Kidney (tissue), 13 donors: ENCODE measurements at regions not wholly inside any gene's neighbourhood (a gene's known extent, or its start where the extent isn't known, plus 50 kb on each side); places are given as distances from the start of the nearest gene placed in this dataset.

Experiments used
- DNase-seq, 5 donors: peaks; one replicate each; pipeline ENCODE4 v3.0.0-alpha.2; 2013 to 2020
- FAIRE-seq: peaks from 2 replicates; lab custom pipeline; 2012; peaks lifted over from hg19 to GRCh38; lab: Jason Lieb, UNC
- H3K27ac ChIP-seq, 2 donors: one replicate each; pipeline ENCODE4 v1.7.0; 2013; ENCODE audit warnings: low read depth in 2 of 2, low read length in 2 of 2, inconsistent platforms in 1 of 2
- H3K27me3 ChIP-seq: one replicate; pipeline ENCODE4 v1.7.1; 2013; ENCODE audit warnings: low read length, inconsistent platforms; ENCODE audit not compliant: control insufficient read depth, insufficient read depth
- H3K36me3 ChIP-seq, 3 donors: one replicate each; pipeline versions ENCODE4 v1.7.0 to v1.7.1; 2013; ENCODE audit warnings: low read length in 3 of 3, control low read depth in 1 of 3, inconsistent platforms in 1 of 3; ENCODE audit not compliant: insufficient read depth in 3 of 3, control insufficient read depth in 2 of 3
- H3K4me1 ChIP-seq, 3 donors: one replicate each; pipeline versions ENCODE4 v1.7.0 to v1.7.1; 2013; ENCODE audit warnings: low read length in 3 of 3, inconsistent platforms in 1 of 3, low read depth in 1 of 3; ENCODE audit not compliant: control insufficient read depth in 2 of 3, insufficient read depth in 2 of 3
- H3K4me3 ChIP-seq, 3 donors: one replicate each; pipeline versions ENCODE4 v1.7.0 to v1.8.1; 2013; ENCODE audit warnings: low read length in 3 of 3, control low read depth in 1 of 3, inconsistent platforms in 1 of 3
- H3K9ac ChIP-seq, 3 donors: one replicate each; pipeline versions ENCODE4 v1.7.0 to v1.7.1; 2013; ENCODE audit warnings: low read length in 3 of 3, control low read depth in 1 of 3, inconsistent platforms in 1 of 3
- H3K9me3 ChIP-seq, 3 donors: one replicate each; pipeline versions ENCODE4 v1.7.0 to v1.7.1; 2013; ENCODE audit warnings: low read length in 3 of 3, control low read depth in 1 of 3, inconsistent platforms in 1 of 3; ENCODE audit not compliant: control insufficient read depth in 2 of 3, insufficient read depth in 1 of 3
- CTCF ChIP-seq: IDR thresholded peaks from 3 replicates; pipeline ENCODE4 v1.5.1; 2012; ENCODE audit warnings: mild to moderate bottlenecking, moderate library complexity, borderline replicate concordance; ENCODE audit not compliant: insufficient read depth; ENCODE audit errors: extremely low read depth
- intact Hi-C: fragments of 100-400 bp; cut with DNase I; formaldehyde crosslinking; loops from one replicate; pipeline ENCODE4 v1.11.1; 2022
- donor health status: control.
- donor health status: control.
- donor health status: control.
- donor health status: control.
- donor health status: control.
- donor health status: DM: yes; HTN: yes; CAD: no.
- donor health status: Normal renal cell carcinoma (clear cell type).

DNA sequence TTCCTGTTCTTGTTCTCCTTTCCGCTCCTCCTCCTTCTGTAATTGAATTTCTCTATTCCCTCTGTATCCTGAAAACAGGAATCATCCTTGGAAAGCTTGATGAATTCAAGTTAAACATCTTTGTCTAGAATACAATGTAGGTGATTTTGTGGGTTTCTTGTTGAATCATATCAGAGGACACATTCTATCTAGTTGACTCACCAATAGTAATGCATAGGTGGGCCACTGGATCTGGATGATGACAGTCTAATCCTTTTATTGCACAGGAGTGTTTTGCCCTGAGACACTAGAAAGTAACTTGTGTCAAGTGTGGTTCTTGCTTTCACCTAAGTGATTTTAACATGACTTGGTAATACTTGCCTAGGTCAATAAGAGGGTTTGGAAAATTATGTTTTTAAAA, 164.3 kb downstream of the RFPL4B start:
- DNase-seq (no peak), FAIRE-seq (no peak)
- TF ChIP-seq CTCF, result no peak
- Histone ChIP-seq H3K4me1 (no peaks in the 10 kb centered on the region), H3K36me3 (no peaks in the 10 kb centered on the region), H3K9ac (no peak overlapping the region), H3K4me3 (no peak overlapping the region), H3K27ac (no peak overlapping the region), H3K27me3 (no peaks in the 10 kb centered on the region), H3K9me3 (no peaks in the 10 kb centered on the region)
- intact Hi-C loops, result no loop called here

DNA sequence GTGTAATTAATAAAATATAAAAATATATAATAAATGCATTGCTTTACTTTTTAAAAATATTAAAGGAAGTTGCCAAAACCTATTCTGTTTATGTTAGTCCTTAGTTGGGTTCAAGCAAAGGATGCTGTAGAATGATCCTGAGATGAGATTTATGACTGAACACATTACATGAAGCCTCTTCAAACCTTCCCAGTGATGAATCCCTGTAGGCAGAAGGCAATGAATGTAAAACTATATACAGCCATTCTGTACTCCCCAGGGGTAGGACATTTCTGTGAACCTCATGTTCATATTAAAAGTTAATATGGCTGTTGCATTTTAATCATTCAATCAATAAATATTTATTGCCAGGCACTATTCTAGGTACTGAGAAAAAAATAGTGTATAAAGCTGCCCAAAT, 166.0 kb downstream of the RFPL4B start:
- Histone ChIP-seq H3K9ac (no peak overlapping the region), H3K4me1 (no peaks in the 10 kb centered on the region), H3K4me3 (no peak overlapping the region), H3K27ac (no peak overlapping the region), H3K27me3 (no peaks in the 10 kb centered on the region), H3K9me3 (no peaks in the 10 kb centered on the region), H3K36me3 (no peaks in the 10 kb centered on the region)
- no peak for DNase-seq
- intact Hi-C loops, result no loop called here
- FAIRE-seq, result no peak
- no peak for TF ChIP-seq CTCF

GRCh38 chr6:112522587-112522986, 175.5 kb downstream of the RFPL4B start:
- Histone ChIP-seq H3K27ac (no peak overlapping the region), H3K4me3 (no peak overlapping the region), H3K9me3 (no peaks in the 10 kb centered on the region), H3K4me1 (no peaks in the 10 kb centered on the region), H3K9ac (no peak overlapping the region), H3K36me3 (no peaks in the 10 kb centered on the region), H3K27me3 (no peaks in the 10 kb centered on the region)
- no peak for TF ChIP-seq CTCF
- intact Hi-C loops, result no loop called here
- FAIRE-seq (no peak), DNase-seq (no peak)

DNA sequence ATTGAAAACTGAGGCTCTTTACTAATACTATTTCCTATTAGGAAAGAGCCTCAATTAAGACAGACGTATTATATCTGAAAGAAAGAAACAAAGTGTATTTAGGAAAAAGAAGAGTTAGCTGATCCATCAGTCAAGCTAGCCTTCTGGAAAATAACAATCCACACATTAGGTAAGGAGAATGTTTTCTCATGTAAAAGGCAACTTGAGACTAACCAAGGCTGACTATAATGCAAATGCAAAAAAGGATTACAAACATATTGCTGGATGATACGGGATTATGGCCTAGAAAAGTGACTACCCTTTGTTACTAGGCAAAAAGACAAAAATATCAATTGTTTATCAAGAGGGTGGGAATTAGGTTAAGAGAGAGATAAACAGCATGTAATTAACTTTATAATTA, 176.9 kb downstream of the RFPL4B start:
- no peak for DNase-seq
- no peak overlapping the region for H3K4me3 ChIP-seq
- no peaks in the 10 kb centered on the region for H3K27me3 ChIP-seq
- TF ChIP-seq CTCF, result no peak
- no peaks in the 10 kb centered on the region for H3K4me1 ChIP-seq
- H3K9me3 ChIP-seq, result no peaks in the 10 kb centered on the region
- H3K36me3 ChIP-seq, result no peaks in the 10 kb centered on the region
- H3K27ac ChIP-seq, result no peak overlapping the region
- H3K9ac ChIP-seq, result no peak overlapping the region
- intact Hi-C loops, result no loop called here
- FAIRE-seq, result no peak
